Femur (tissue), 1 donor: ENCODE measurements at regions not wholly inside any gene's neighbourhood (a gene's known extent, or its start where the extent isn't known, plus 50 kb on each side); places are given as distances from the start of the nearest gene placed in this dataset.

Experiments
- DNase-seq: peaks from one replicate; pipeline ENCODE4 v3.0.0-alpha.2; 2017

GRCh38 chr3:150264561-150265279, 143.4 kb upstream of the TSC22D2 start:
- no peak for DNase-seq

GRCh38 chr3:150261958-150262357, 146.1 kb upstream of the TSC22D2 start:
- no peak for DNase-seq

- DNase-seq: no peak
Observed at GRCh38 chr3:150261418-150261817, 146.7 kb upstream of the TSC22D2 start.

GRCh38 chr3:150260398-150260710, 147.7 kb upstream of the TSC22D2 start:
- no peak for DNase-seq

GRCh38 chr3:150259526-150260397, 148.3 kb upstream of the TSC22D2 start:
- DNase-seq: no peak

- DNase-seq: no peak
Observed at GRCh38 chr3:150256782-150257181, 151.3 kb upstream of the TSC22D2 start.

GRCh38 chr3:150256318-150256717, 151.8 kb upstream of the TSC22D2 start:
- no peak for DNase-seq

- DNase-seq: no peak
Observed at GRCh38 chr3:150255826-150256225, 152.3 kb upstream of the TSC22D2 start.

DNA sequence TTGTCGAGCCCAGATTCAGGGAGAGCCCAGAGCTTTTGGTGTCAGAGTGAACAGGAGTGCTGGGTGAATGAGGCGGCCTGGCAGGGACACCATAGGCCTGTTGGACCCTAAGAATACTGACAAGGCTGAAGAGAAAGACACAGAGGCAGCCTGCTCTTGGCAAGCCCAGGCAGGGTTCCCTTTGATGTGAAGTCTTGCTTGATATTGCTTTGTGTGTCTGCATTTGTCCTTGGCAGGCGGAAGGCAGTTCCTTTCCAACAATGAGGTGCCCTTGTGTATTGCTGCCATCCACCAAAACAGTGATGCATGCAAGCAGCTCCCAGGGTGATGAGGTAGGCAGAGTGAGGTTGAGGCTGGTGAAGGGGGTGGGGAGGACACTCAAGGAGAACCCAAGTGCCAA, 152.7 kb upstream of the TSC22D2 start:
- DNase-seq: no peak

DNA sequence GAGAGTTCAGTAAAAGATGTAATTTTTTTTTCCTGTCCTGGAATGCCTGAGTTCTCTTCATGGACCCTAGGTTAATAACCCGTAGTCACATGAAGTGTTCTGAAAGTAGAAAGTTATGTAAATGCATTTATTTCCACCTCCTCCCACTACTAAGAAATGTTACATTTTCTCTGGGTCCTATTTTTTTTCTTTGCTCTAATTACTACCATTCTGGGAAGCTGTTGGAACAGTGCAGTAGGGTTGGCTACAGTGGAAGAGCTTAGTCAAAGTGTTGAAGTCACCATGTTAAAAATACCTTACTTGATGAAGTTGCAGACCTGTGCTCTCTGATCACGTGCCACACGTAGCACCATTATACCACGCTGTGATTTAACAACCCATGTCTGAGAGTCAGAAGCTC, 153.8 kb upstream of the TSC22D2 start:
- DNase-seq: no peak

- DNase-seq: peak; percentile 53
Observed at GRCh38 chr3:150253622-150254021, 154.5 kb upstream of the TSC22D2 start.

DNA sequence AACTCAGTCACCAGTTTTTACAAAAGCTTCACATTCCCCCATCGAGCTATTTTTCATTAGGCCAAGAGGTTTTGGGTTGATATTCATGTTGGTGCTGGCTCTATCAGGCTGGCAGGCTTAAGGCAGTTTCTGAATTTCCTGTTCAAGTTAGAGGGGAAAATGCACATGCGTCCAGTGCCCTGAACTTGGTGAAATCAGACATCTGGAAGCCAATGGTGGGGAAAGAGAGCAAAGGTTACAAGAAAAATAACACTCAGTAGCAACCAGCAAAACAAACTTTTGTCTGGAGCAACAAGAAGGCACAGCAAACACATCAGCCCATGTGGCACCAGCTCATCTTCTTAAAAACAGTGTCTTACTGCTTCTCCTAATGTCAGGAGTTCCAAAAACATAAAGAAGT, 155.6 kb upstream of the TSC22D2 start:
- DNase-seq: no peak

DNA sequence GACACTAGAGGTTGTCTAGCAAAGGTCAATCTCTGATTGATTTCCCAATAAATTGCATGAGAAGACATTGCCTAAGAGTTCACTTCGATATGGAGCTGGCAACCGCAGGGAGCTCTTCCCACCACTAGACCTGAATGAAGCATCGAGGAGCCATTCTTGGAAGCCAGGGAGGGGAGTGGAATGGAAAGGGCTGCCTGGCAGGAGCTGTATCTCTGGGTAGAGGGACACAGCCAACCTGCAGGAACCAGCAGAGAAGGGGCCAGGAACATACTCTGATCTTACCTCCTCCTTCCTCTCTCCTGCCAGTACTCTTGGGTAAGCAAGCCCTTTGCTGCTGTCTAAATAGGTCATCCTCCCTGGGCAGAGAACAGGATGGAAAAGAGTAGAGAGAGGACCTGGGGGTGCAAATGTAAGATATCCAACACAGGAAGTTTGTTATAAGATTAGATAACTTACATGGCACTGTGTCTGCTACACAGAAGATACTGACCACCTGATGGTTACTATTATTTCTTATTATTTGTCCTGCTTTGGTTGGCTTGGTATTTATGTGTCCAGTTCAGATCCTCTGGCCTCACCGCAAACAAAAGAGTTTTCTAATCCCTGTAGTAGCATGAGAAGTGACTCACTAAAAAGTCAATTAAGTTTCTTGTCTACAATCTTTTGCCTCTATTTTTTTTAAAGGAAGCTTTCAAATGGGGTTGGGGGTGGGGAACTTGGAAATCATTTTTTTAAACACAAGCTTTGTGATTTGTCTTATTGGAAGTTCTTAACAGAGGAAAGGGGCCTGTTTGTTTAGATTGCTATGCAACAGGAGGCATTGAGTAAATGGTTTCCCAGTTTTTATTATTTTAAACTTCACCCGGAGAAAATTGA, 156.7 kb upstream of the TSC22D2 start:
- DNase-seq: no peak

DNA sequence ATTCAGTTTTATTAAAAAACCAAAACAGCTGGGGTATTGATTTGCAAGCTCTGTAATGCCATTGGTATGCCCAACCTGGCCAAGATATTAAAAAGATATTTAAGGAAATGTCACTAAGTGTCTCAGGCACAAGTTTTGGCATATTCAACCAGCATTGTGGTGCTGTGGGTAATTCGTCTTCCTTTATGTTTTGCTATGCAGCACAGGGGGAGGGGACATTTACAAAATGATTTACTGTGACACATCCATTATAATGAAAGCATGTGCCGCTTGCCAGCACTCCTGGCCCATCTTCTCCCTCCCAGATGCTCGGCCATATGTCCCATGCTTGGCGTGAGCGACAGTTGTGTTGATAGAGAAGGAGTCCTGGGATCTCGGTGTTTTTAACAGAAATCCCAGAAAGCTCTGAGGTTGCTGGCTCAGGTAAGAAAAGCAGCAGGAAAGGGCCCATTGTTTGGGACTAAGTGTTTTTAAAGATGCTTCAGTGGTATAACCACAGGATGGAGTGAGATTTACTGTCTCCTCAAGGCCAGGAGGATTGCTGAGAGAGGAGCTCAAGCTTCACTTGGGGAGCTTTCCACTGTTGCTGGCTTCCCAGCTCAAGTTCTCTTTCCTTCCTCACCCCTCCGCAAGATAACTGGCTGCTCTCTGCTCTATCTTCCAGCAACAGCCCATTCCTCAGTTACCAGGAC, 158.2 kb upstream of the TSC22D2 start:
- DNase-seq: no peak

DNA sequence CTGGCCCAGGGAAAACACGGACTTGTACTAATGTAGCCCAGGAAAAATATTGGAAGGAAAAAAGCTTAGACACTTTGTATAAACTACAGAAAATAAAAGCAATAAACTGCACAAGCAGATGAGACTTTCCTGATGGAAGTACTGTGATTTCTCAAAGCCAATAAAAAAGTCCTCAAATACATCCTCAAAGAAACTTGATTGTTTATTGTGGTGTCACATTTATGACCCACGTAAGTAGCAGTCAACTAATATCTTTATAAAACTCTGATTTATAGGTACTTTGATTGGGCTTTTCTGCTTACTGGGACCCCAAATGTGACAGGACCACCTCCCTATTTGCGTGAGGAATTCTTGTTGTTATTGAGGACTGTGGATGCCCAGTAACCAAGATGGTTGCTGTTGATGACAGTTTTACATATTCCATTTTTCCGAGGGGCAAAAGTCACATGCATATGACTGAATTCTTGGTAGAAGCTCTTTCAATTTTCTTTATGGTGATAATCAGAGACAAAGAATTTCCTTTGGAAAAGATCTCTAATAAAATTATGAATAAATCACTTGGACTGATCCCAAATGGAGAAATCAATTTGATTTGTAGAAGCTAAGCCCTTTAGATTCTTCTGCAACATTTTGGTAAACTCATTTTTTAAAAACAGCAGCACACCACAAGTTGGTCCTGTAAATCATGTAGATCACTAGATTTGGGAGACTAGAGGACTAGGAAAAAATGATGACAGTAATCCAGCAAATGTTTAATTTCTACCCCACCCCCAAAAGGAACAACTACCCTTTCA, 159.0 kb upstream of the TSC22D2 start:
- no peak for DNase-seq

DNA sequence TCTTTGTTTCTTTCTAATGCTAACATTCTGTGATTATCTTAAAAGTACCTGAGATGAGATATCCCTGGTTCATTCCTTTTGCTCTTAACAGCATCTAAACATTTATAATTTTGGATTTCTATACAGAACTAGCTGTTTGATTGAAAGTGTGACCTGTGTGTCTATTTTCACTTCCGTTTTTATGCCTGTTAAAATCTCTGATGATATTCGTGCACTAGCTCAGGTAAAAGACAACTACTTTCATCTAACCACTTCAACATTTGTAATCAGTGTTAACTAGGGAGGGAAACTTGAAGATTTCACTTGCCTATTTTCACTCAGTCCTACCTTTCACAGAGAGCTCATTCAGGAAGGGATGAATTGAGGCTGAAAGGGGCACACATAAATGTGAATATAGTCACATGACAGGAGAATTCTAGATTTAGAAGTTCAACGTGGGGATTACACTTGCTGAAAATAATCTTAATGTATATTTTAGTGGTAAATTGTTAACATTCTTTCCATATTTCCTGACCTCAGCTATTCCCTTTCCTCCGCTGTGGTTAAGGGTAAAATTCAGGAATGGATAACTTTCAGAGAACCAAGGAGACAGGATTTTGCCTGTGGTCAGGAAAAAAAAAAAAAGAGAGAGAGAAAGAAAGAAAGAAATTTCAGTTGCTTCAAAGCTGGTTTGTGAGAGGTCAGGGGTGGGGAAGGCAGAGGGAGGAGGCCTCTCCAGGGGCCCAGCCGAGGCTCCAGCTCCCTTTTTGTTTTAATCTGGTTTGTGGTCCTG, 159.8 kb upstream of the TSC22D2 start:
- DNase-seq: peak; percentile 74

GRCh38 chr3:150247441-150247840, 160.7 kb upstream of the TSC22D2 start:
- no peak for DNase-seq

DNA sequence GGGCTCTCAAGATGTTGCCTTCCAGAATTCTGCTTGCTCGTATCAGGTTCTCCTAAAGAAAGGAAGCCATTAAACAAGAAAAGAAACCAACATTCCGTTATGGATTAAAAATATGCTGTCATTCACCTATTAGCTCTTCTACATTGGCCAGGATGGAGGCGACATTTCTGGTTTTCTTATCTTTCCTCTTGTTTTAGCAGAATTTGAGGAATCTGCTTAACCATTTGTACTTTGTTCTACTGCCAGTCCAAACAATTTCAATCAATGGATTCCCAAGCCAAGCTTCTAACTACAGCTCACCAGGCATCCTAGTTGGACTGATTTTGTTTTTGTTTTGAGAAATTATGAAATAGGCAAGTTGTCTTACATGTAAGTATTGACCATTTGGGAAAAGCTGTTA, 164.6 kb upstream of the TSC22D2 start:
- DNase-seq: no peak

GRCh38 chr3:150242220-150242936, 165.7 kb upstream of the TSC22D2 start:
- no peak for DNase-seq

- no peak for DNase-seq
Observed at GRCh38 chr3:150240891-150241290, 167.2 kb upstream of the TSC22D2 start.
